Heart left ventricle (tissue), 13 donors: ENCODE measurements at regions not wholly inside any gene's neighbourhood (a gene's known extent, or its start where the extent isn't known, plus 50 kb on each side); places are given as distances from the start of the nearest gene placed in this dataset.

ENCODE experiments used
- POLR2A ChIP-seq, 2 donors: fragments of 450-650 bp; IDR thresholded peaks; one replicate each; pipeline ENCODE4 v1.6.1; 2017; ENCODE audit warnings: antibody characterized with exemption in 2 of 2, mild to moderate bottlenecking in 2 of 2, moderate library complexity in 2 of 2
- TF ChIP-seq, protein P1 (sequence below), 12 donors: fragments of 200-600 bp; sonication (generic) in 4 of 12; IDR thresholded peaks; one replicate each; pipeline versions ENCODE4 v1.5.0 to v1.8.0; 2018 to 2022; ENCODE audit warnings: antibody characterized with exemption in 12 of 12, mild to moderate bottlenecking in 5 of 12
- donor health status: ischemic (EF 13 %, LVEDD 7.1; RV severe dilation, severe dysfunction).
- donor health status: DM: no; HTN: yes; CAD: no.
- donor health status: DM: no; HTN: no; CAD: no.
- donor health status: ischemic (EF 25% LVEDD 6.9; RV normal size, moderate dysfunction).
- donor health status: ischemic (EF 25% LVEDD 5.7; RV mildly dilated, moderate dysfunction).
- donor health status: ischemic (EF 35%, LVEDD 5.7; RV mildly dilated, moderate dysfunction).
- donor health status: nonischemic (EF 11% LVEDD 7.7; RV severe dilation, severe dysfunction).
- donor health status: DM: yes; HTN: yes; CAD: no.
- donor health status: PGD.
- donor health status: ischemic (EF 29% LVEDD 5.4; RV normal size, mild dysfunction).
- donor health status: nonischemic (EF 23%, LVEDD 6.1; RV moderate dilation, normal function).

- TF ChIP-seq, protein P1, sequence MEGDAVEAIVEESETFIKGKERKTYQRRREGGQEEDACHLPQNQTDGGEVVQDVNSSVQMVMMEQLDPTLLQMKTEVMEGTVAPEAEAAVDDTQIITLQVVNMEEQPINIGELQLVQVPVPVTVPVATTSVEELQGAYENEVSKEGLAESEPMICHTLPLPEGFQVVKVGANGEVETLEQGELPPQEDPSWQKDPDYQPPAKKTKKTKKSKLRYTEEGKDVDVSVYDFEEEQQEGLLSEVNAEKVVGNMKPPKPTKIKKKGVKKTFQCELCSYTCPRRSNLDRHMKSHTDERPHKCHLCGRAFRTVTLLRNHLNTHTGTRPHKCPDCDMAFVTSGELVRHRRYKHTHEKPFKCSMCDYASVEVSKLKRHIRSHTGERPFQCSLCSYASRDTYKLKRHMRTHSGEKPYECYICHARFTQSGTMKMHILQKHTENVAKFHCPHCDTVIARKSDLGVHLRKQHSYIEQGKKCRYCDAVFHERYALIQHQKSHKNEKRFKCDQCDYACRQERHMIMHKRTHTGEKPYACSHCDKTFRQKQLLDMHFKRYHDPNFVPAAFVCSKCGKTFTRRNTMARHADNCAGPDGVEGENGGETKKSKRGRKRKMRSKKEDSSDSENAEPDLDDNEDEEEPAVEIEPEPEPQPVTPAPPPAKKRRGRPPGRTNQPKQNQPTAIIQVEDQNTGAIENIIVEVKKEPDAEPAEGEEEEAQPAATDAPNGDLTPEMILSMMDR (IDR thresholded peaks at IDR 0.05) = no peak
- no peak for TF ChIP-seq POLR2A (IDR thresholded peaks at IDR 0.05)
Observed at GRCh38 chr1:98280049-98280448, 359.2 kb upstream of the DPYD start.
